ENCODE measurements at regions not wholly inside any gene's neighbourhood (a gene's known extent, or its start where the extent isn't known, plus 50 kb on each side); places are given as distances from the start of the nearest gene placed in this dataset.

- TF ChIP-seq CTCF (conservative IDR thresholded peaks at IDR 0.05 in 1 of 2, IDR thresholded peaks at IDR 0.05 in 1 of 2; ENCODE audit: low read depth in 1 of 2, low read length in 2 of 2) = no peak
- no peak for TF ChIP-seq EZH2 (IDR thresholded peaks at IDR 0.05; ENCODE audit: low read length, missing control alignments)
- H3K27ac ChIP-seq (ENCODE audit: insufficient read depth, low read length) = no peak overlapping the region
- H3K27me3 ChIP-seq (ENCODE audit: control insufficient read depth, insufficient read depth, low read length) = no peaks in the 10 kb centered on the region
- H3K79me2 ChIP-seq (ENCODE audit: control insufficient read depth, insufficient read depth, low read length) = no peaks in the 10 kb centered on the region
- no peaks in the 10 kb centered on the region for H3K4me1 ChIP-seq (ENCODE audit: control insufficient read depth, extremely low read depth, insufficient read depth, low read length)
- DNase-seq (ENCODE audit: low read depth in 2 of 2) = no peak
- H2AFZ ChIP-seq (ENCODE audit: low read length) = no peak overlapping the region
- H3K36me3 ChIP-seq (ENCODE audit: control insufficient read depth, insufficient read depth, low read length) = no peaks in the 10 kb centered on the region
- H3K9me3 ChIP-seq (ENCODE audit: control insufficient read depth, insufficient read depth, low read depth, low read length) = no peaks in the 10 kb centered on the region
- H3K4me2 ChIP-seq (ENCODE audit: extremely low read depth, insufficient read depth, low read length) = no peak overlapping the region
- H3K9ac ChIP-seq (ENCODE audit: insufficient read depth, low read length) = no peak overlapping the region
- no peaks in the 10 kb centered on the region for H4K20me1 ChIP-seq (ENCODE audit: control insufficient read depth, extremely low read depth, insufficient read depth, low read length)
- H3K4me3 ChIP-seq (replicated peaks in 1 of 4; ENCODE audit: control extremely low read depth in 1 of 4, insufficient read depth in 1 of 4, low read depth in 3 of 4, low read length in 4 of 4) = no peak overlapping the region
Measured at GRCh38 chr17:33463887-33464286, 170.8 kb upstream of the ASIC2 start.

GRCh38 chr17:33464669-33465280, 171.7 kb upstream of the ASIC2 start:
- no peak overlapping the region for H2AFZ ChIP-seq (ENCODE audit: low read length)
- H4K20me1 ChIP-seq (ENCODE audit: control insufficient read depth, extremely low read depth, insufficient read depth, low read length) = no peaks in the 10 kb centered on the region
- H3K4me2 ChIP-seq (ENCODE audit: extremely low read depth, insufficient read depth, low read length) = no peak overlapping the region
- H3K4me1 ChIP-seq (ENCODE audit: control insufficient read depth, extremely low read depth, insufficient read depth, low read length) = no peaks in the 10 kb centered on the region
- H3K9me3 ChIP-seq (ENCODE audit: control insufficient read depth, insufficient read depth, low read depth, low read length) = no peaks in the 10 kb centered on the region
- no peak overlapping the region for H3K9ac ChIP-seq (ENCODE audit: insufficient read depth, low read length)
- TF ChIP-seq EZH2 (IDR thresholded peaks at IDR 0.05; ENCODE audit: low read length, missing control alignments) (no peak), CTCF (conservative IDR thresholded peaks at IDR 0.05 in 1 of 2, IDR thresholded peaks at IDR 0.05 in 1 of 2; ENCODE audit: low read depth in 1 of 2, low read length in 2 of 2) (no peak)
- no peaks in the 10 kb centered on the region for H3K27me3 ChIP-seq (ENCODE audit: control insufficient read depth, insufficient read depth, low read length)
- no peaks in the 10 kb centered on the region for H3K79me2 ChIP-seq (ENCODE audit: control insufficient read depth, insufficient read depth, low read length)
- no peak overlapping the region for H3K27ac ChIP-seq (ENCODE audit: insufficient read depth, low read length)
- H3K4me3 ChIP-seq (replicated peaks in 1 of 4; ENCODE audit: control extremely low read depth in 1 of 4, insufficient read depth in 1 of 4, low read depth in 3 of 4, low read length in 4 of 4) = no peak overlapping the region
- DNase-seq (ENCODE audit: low read depth in 2 of 2) = no peak
- H3K36me3 ChIP-seq (ENCODE audit: control insufficient read depth, insufficient read depth, low read length) = no peaks in the 10 kb centered on the region

- Histone ChIP-seq H3K36me3 (ENCODE audit: control insufficient read depth, insufficient read depth, low read length) (no peaks in the 10 kb centered on the region), H3K9me3 (ENCODE audit: control insufficient read depth, insufficient read depth, low read depth, low read length) (no peaks in the 10 kb centered on the region), H4K20me1 (ENCODE audit: control insufficient read depth, extremely low read depth, insufficient read depth, low read length) (no peaks in the 10 kb centered on the region), H3K4me2 (ENCODE audit: extremely low read depth, insufficient read depth, low read length) (no peak overlapping the region), H3K4me3 (replicated peaks in 1 of 4; ENCODE audit: control extremely low read depth in 1 of 4, insufficient read depth in 1 of 4, low read depth in 3 of 4, low read length in 4 of 4) (no peak overlapping the region), H2AFZ (ENCODE audit: low read length) (no peak overlapping the region), H3K79me2 (ENCODE audit: control insufficient read depth, insufficient read depth, low read length) (no peaks in the 10 kb centered on the region), H3K9ac (ENCODE audit: insufficient read depth, low read length) (no peak overlapping the region), H3K27ac (ENCODE audit: insufficient read depth, low read length) (no peak overlapping the region), H3K27me3 (ENCODE audit: control insufficient read depth, insufficient read depth, low read length) (no peaks in the 10 kb centered on the region), H3K4me1 (ENCODE audit: control insufficient read depth, extremely low read depth, insufficient read depth, low read length) (no peaks in the 10 kb centered on the region)
- TF ChIP-seq CTCF (conservative IDR thresholded peaks at IDR 0.05 in 1 of 2, IDR thresholded peaks at IDR 0.05 in 1 of 2; ENCODE audit: low read depth in 1 of 2, low read length in 2 of 2) (no peak), EZH2 (IDR thresholded peaks at IDR 0.05; ENCODE audit: low read length, missing control alignments) (no peak)
- no peak for DNase-seq (ENCODE audit: low read depth in 2 of 2)
Measured at GRCh38 chr17:33469421-33469820, 176.3 kb upstream of the ASIC2 start.

Data from fibroblast of lung (primary cell).